ENCODE measurements at regions not wholly inside any gene's neighbourhood (a gene's known extent, or its start where the extent isn't known, plus 50 kb on each side); places are given as distances from the start of the nearest gene placed in this dataset.
"Not testable (repeated sequence)": the region's sequence is repeated elsewhere in the genome, so short reads cannot be mapped to it uniquely, and the experiment has no call there.

- no peak for DNase-seq (ENCODE audit: low read depth in 2 of 2)
Measured at GRCh38 chr2:48190230-48190629, 124.3 kb upstream of the FOXN2 start.

GRCh38 chr2:48194641-48195040, 119.8 kb upstream of the FOXN2 start:
- no peak for DNase-seq (ENCODE audit: low read depth in 2 of 2)

DNA sequence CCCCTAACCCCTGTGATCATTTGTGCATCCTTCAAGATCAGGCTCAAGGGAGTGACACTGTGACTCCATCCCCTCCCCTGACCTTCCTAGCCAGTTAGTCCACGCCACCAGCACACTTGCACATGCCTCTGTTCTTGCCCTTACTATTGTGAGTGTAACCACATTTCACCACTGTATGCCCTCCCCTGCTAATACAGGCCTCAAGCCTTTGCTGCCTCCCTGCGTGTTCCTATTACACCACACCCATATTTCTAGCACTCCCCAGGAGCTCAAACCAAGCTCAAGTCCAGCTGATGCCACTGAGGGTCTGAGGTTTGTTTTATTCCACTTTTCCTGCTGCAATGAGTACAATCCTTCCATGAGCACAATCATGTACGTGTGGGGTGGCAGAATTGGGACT, 119.3 kb upstream of the FOXN2 start:
- no peak for DNase-seq (ENCODE audit: low read depth in 2 of 2)

DNA sequence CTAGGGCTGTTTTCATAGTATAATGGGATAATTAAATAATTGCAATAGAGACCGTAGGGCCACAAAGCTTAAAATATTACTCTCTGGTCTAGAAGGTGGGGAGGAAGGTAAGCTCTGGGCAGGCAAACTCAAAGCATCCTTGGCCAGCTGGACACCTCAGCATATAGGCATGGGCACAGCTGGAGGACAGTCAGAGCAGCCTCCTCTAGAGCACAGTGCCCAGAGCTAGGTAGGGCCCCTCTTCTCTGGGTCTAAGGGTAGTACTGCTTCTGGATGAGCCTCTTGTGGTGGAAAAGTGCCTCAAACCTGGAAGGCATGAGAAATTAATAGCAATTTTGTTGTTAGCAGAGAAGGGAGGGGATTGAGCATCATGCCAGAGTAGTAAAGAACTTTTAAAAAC, 116.9 kb upstream of the FOXN2 start:
- no peak for DNase-seq (ENCODE audit: low read depth in 2 of 2)

DNA sequence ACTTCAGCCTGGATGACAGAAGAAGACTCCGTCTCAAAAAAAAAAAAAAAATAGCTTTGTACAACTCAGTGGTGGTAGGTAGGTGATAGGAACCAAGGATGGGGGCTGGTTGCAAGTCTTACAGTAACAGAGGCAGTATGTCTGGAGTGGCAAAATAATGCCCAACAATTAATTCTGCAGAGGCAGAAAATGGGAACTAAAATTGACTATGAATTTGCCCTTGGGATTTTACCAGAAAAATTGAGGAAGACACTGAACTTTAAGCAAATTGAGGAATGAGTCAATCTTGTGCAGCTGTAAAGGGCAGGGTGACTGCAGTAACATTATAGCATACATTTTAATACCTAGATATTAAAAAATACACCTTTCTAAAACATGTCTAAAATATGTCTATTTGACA, 116.1 kb upstream of the FOXN2 start:
- DNase-seq (ENCODE audit: low read depth in 2 of 2), result no peak

DNA sequence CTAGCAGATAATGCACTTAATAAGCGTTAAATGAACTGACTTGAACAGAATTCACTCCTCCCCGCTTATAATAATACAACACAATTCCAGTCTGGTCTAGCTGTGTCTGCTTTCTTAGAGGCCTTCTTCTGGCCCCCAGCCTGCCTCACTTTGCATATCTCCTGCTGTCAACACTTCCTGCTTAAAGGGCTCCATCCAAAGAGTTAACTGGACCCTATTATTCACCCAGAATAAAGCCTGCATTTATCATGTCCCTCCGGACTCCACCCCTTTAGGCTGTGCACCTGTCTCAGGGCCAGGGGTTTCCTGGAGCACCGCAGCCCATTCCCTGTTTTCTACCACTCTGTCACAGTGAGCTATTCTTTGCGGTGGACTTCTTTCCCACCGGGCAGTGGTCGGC, 115.4 kb upstream of the FOXN2 start:
- DNase-seq (ENCODE audit: low read depth in 2 of 2), result no peak

GRCh38 chr2:48200620-48201293, 113.7 kb upstream of the FOXN2 start:
- DNase-seq (ENCODE audit: low read depth in 2 of 2), result no peak

DNA sequence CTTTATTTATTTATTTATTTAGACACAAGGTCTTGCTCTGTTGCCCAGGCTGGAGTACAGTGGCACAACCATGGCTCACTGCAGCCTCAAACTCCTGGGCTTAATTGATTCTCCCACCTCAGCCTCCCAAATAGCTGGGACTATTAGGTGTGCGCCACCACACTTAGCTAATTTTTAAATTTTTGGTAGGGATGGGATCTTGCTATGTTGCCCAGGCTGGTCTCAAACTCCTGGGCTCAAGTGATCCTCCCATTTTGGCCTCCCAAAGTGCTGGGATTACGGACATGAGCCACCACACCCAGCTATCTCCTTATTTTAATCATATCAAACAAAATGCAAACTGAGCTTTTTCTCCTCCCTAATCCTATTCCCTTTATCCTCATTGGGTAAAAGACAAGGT, 113.0 kb upstream of the FOXN2 start:
- DNase-seq (ENCODE audit: low read depth in 2 of 2), result not testable (repeated sequence)

GRCh38 chr2:48202863-48203642, 111.4 kb upstream of the FOXN2 start:
- DNase-seq (ENCODE audit: low read depth in 2 of 2), result no peak

GRCh38 chr2:48203668-48204067, 110.8 kb upstream of the FOXN2 start:
- no peak for DNase-seq (ENCODE audit: low read depth in 2 of 2)

- no peak for DNase-seq (ENCODE audit: low read depth in 2 of 2)
Measured at GRCh38 chr2:48204750-48205136, 109.7 kb upstream of the FOXN2 start.

- no peak for DNase-seq (ENCODE audit: low read depth in 2 of 2)
Measured at GRCh38 chr2:48205137-48205798, 109.2 kb upstream of the FOXN2 start.

- not testable (repeated sequence) for DNase-seq (ENCODE audit: low read depth in 2 of 2)
Measured at GRCh38 chr2:48206056-48206656, 108.3 kb upstream of the FOXN2 start.

DNA sequence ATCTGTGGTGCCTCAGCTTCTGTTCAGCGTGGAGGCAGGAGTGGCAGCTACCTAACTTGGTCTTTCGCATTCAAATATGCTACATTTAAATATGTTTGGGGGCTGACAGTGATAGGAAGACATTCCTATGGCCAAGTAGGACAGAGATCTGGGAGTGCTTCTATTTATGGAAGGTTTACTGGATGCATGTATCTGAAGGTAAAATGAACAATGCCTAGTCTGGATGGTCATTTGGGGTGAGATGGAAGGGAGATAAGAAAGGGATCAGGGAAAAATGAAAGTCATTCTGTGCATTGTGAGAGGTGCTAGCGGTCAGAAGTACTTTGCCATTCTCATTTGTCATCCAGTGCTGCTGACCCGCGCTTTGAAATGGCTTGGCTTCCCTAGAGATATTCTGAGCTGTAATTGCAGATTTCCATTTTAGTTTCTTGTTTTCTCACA, 107.3 kb upstream of the FOXN2 start:
- DNase-seq (ENCODE audit: low read depth in 2 of 2), result no peak

DNA sequence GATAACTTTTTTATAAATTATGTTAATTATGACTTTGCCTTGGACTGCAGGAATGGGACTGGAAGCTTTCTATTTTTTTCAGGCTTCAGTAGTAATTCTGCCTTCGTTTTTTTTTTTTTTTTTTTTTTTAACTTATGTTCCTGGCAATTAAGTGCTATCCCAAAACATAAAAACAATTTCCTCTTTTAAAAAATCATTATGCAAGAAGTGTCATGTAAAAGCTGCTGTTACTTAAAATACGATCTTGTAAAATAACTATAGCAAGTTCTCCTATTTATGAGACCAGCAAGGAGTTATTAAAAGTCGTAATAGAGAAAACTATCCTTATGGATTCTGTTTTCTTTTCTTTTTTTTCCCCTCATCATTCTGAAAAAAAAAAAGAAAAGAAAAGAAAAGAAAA, 106.6 kb upstream of the FOXN2 start:
- DNase-seq (ENCODE audit: low read depth in 2 of 2), result no peak

- no peak for DNase-seq (ENCODE audit: low read depth in 2 of 2)
Measured at GRCh38 chr2:48209214-48209885, 105.1 kb upstream of the FOXN2 start.

DNA sequence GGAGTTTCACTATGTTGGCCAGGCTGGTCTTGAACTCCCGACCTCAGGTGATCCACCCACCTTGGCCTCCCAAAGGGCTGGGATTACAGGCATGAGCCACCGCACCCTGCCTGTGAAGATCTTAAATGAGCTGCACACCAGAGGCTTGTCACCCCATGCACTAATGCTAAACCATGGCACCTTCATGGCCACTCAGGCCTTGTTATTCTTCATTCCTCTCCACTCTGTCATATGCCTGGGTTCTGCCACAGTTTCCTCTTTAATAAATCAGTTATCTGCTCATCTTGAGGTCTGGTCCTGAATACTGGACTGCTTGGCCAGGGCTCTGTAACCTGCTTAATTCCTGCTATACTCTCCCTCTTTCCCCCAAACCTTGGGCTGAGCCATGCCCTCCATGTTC, 104.3 kb upstream of the FOXN2 start:
- DNase-seq (ENCODE audit: low read depth in 2 of 2), result no peak

GRCh38 chr2:48213646-48214045, 100.8 kb upstream of the FOXN2 start:
- DNase-seq (ENCODE audit: low read depth in 2 of 2), result no peak

- no peak for DNase-seq (ENCODE audit: low read depth in 2 of 2)
Measured at GRCh38 chr2:48218169-48218568, 96.3 kb upstream of the FOXN2 start.

DNA sequence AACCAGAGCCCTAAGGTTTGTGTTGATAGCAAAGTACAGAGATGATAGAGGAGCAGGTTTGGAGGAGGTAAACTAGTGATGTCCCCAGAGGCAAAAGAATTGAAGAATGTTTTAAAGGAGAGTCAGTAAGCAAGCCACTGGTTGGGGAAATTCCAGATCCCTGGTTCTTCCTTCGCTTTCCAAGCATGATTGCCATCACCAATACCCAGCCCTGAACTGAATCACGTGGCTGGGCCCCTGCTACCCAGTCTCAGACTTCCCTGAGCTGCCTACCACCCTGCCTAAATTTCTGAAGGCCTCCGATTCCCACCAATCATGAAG, 95.3 kb upstream of the FOXN2 start:
- DNase-seq (ENCODE audit: low read depth in 2 of 2), result no peak

- no peak for DNase-seq (ENCODE audit: low read depth in 2 of 2)
Measured at GRCh38 chr2:48219555-48220436, 94.7 kb upstream of the FOXN2 start.
